Liver (tissue), 8 donors: ENCODE measurements at regions not wholly inside any gene's neighbourhood (a gene's known extent, or its start where the extent isn't known, plus 50 kb on each side); places are given as distances from the start of the nearest gene placed in this dataset.

Source experiments
- DNase-seq: peaks from one replicate; pipeline ENCODE4 v3.0.0-alpha.2; 2017; ENCODE audit warnings: low spot score
- H3K27ac ChIP-seq, 2 donors: one replicate each; pipeline ENCODE4 v1.7.0; 2013; ENCODE audit warnings: inconsistent platforms in 2 of 2, low read length in 2 of 2, control low read depth in 1 of 2, low read depth in 1 of 2, mild to moderate bottlenecking in 1 of 2
- H3K27me3 ChIP-seq, 4 donors: one replicate each; pipeline versions ENCODE4 v1.6.1 to v1.7.0; 2013; ENCODE audit warnings: low read length in 3 of 4, inconsistent platforms in 1 of 4, mild to moderate bottlenecking in 1 of 4, moderate library complexity in 1 of 4; ENCODE audit not compliant: control insufficient read depth in 4 of 4, insufficient read depth in 4 of 4
- H3K36me3 ChIP-seq, 4 donors: one replicate each; pipeline versions ENCODE4 v1.6.1 to v1.7.0; 2013; ENCODE audit warnings: low read length in 3 of 4, mild to moderate bottlenecking in 3 of 4, low read depth in 1 of 4, moderate library complexity in 1 of 4; ENCODE audit not compliant: control insufficient read depth in 4 of 4, insufficient read depth in 3 of 4
- H3K4me1 ChIP-seq, 4 donors: one replicate each; pipeline versions ENCODE4 v1.6.1 to v1.7.0; 2013; ENCODE audit warnings: low read length in 3 of 4, mild to moderate bottlenecking in 3 of 4, moderate library complexity in 1 of 4; ENCODE audit not compliant: control insufficient read depth in 4 of 4, insufficient read depth in 4 of 4
- H3K4me3 ChIP-seq, 3 donors: one replicate each; pipeline versions ENCODE4 v1.6.1 to v1.7.0; 2013; ENCODE audit warnings: low read length in 3 of 3, control low read depth in 1 of 3, low read depth in 1 of 3, mild to moderate bottlenecking in 1 of 3
- H3K9ac ChIP-seq, 2 donors: one replicate each; pipeline ENCODE4 v1.7.0; 2013; ENCODE audit warnings: low read length in 2 of 2, mild to moderate bottlenecking in 2 of 2, moderate library complexity in 2 of 2, control low read depth in 1 of 2, low read depth in 1 of 2
- H3K9me3 ChIP-seq, 4 donors: one replicate each; pipeline versions ENCODE4 v1.6.1 to v1.7.0; 2013; ENCODE audit warnings: low read length in 3 of 4; ENCODE audit not compliant: control insufficient read depth in 4 of 4
- ATF3 ChIP-seq: IDR thresholded peaks from 2 replicates; pipeline ENCODE4 v1.6.1; 2016; ENCODE audit warnings: antibody characterized with exemption
- CTCF ChIP-seq: fragments of 150-350 bp; IDR thresholded peaks from 2 replicates; pipeline ENCODE4 v1.5.1; 2017; ENCODE audit warnings: improper control_type of control experiment, low read depth, low read length; ENCODE audit not compliant: missing input control
- EGR1 ChIP-seq, 2 donors: IDR thresholded peaks; 2 replicates each; pipeline ENCODE4 v1.6.1; 2016 to 2018; ENCODE audit warnings: antibody characterized with exemption in 2 of 2, low read depth in 2 of 2
- FOXA2 ChIP-seq: IDR thresholded peaks from 2 replicates; pipeline ENCODE4 v1.6.1; 2016; ENCODE audit warnings: antibody characterized with exemption
- HNF4A ChIP-seq, 2 donors: conservative IDR thresholded peaks; 2 replicates each; pipeline ENCODE4 v1.6.1; 2016; ENCODE audit warnings: antibody characterized with exemption in 2 of 2, mild to moderate bottlenecking in 2 of 2
- HNF4G ChIP-seq: IDR thresholded peaks from 2 replicates; pipeline ENCODE4 v1.6.1; 2016; ENCODE audit warnings: antibody characterized with exemption
- JUND ChIP-seq, 2 donors: IDR thresholded peaks; 2 replicates each; pipeline ENCODE4 v1.6.1; 2016; ENCODE audit warnings: antibody characterized with exemption in 2 of 2
- MAX ChIP-seq: IDR thresholded peaks from 2 replicates; pipeline ENCODE4 v1.6.1; 2016; ENCODE audit warnings: antibody characterized with exemption
- NR2F2 ChIP-seq: IDR thresholded peaks from 2 replicates; pipeline ENCODE4 v1.6.1; 2016; ENCODE audit warnings: antibody characterized with exemption
- RAD21 ChIP-seq, 2 donors: IDR thresholded peaks; 2 replicates each; pipeline ENCODE4 v1.6.1; 2016; ENCODE audit warnings: antibody characterized with exemption in 2 of 2, mild to moderate bottlenecking in 2 of 2
- REST ChIP-seq: IDR thresholded peaks from 2 replicates; pipeline ENCODE4 v1.6.1; 2016; ENCODE audit warnings: antibody characterized with exemption, mild to moderate bottlenecking
- RXRA ChIP-seq, 2 donors: IDR thresholded peaks; 2 replicates each; pipeline ENCODE4 v1.6.1; 2017 to 2018; ENCODE audit warnings: antibody characterized with exemption in 2 of 2, mild to moderate bottlenecking in 1 of 2
- SP1 ChIP-seq: IDR thresholded peaks from 2 replicates; pipeline ENCODE4 v1.6.1; 2018; ENCODE audit warnings: antibody characterized with exemption, mild to moderate bottlenecking
- TAF1 ChIP-seq: conservative IDR thresholded peaks from 2 replicates; pipeline ENCODE4 v1.6.1; 2016; ENCODE audit warnings: antibody characterized with exemption, mild to moderate bottlenecking
- YY1 ChIP-seq: IDR thresholded peaks from 2 replicates; pipeline ENCODE4 v1.6.1; 2016; ENCODE audit warnings: antibody characterized with exemption, mild to moderate bottlenecking
- ZBTB33 ChIP-seq: IDR thresholded peaks from 2 replicates; pipeline ENCODE4 v1.6.1; 2016; ENCODE audit warnings: antibody characterized with exemption
- WGBS: extraction: QIAGEN DNeasy Blood & Tissue Kit; methylation state at CpG from one replicate; pipeline ENCODE4 v1.1.7; 2013; 5-methylcytosine and 5-hydroxymethylcytosine counted together
- donor health status: healthy.
- donor health status: healthy.
- donor health status: healthy.
- donor health status: healthy.
- donor health status: healthy.

GRCh38 chr4:123606336-123606735 is 209.7 kb downstream of the SPRY1 start:
- no peaks in the 10 kb centered on the region for H3K4me1 ChIP-seq
- H3K9ac ChIP-seq: no peak overlapping the region
- TF ChIP-seq ATF3 (no peak), MAX (no peak), REST (no peak), RXRA (IDR thresholded peaks at IDR 0.05) (no peak), CTCF (no peak), EGR1 (IDR thresholded peaks at IDR 0.05; ENCODE audit: low read depth in 2 of 2) (no peak), HNF4A (conservative IDR thresholded peaks at IDR 0.05) (no peak), YY1 (no peak), HNF4G (no peak), SP1 (no peak)
- H3K27ac ChIP-seq: no peak overlapping the region
- no peak overlapping the region for H3K4me3 ChIP-seq
- no peaks in the 10 kb centered on the region for H3K27me3 ChIP-seq
- no peak for DNase-seq
- 95% methylated on average over 2 of the region's 2 CpGs for WGBS
- H3K36me3 ChIP-seq: no peaks in the 10 kb centered on the region
- H3K9me3 ChIP-seq: no peaks in the 10 kb centered on the region

GRCh38 chr4:123606946-123607542 is 210.4 kb downstream of the SPRY1 start:
- no peak for DNase-seq
- no peak overlapping the region for H3K27ac ChIP-seq
- no peak overlapping the region for H3K9ac ChIP-seq
- no peaks in the 10 kb centered on the region for H3K36me3 ChIP-seq
- no peak overlapping the region for H3K4me3 ChIP-seq
- no peaks in the 10 kb centered on the region for H3K9me3 ChIP-seq
- TF ChIP-seq RXRA (IDR thresholded peaks at IDR 0.05) (no peak), YY1 (no peak), HNF4G (no peak), JUND (IDR thresholded peaks at IDR 0.05) (no peak), ATF3 (no peak), CTCF (no peak), RAD21 (IDR thresholded peaks at IDR 0.05) (no peak), NR2F2 (no peak), ZBTB33 (no peak), TAF1 (no peak), EGR1 (IDR thresholded peaks at IDR 0.05; ENCODE audit: low read depth in 2 of 2) (no peak), FOXA2 (no peak), REST (no peak), HNF4A (conservative IDR thresholded peaks at IDR 0.05) (no peak), MAX (no peak), SP1 (no peak)
- 78% methylated on average over 3 of the region's 3 CpGs for WGBS
- no peaks in the 10 kb centered on the region for H3K4me1 ChIP-seq
- H3K27me3 ChIP-seq: no peaks in the 10 kb centered on the region
